Lung microvascular endothelial cell (primary cell): ENCODE measurements at regions not wholly inside any gene's neighbourhood (a gene's known extent, or its start where the extent isn't known, plus 50 kb on each side); places are given as distances from the start of the nearest gene placed in this dataset.
"Not testable (repeated sequence)": the region's sequence is repeated elsewhere in the genome, so short reads cannot be mapped to it uniquely, and the experiment has no call there.

ENCODE experiments used
- DNase-seq, 2 donors: peaks; one replicate each; pipeline versions ENCODE4 v3.0.0 to v3.0.0-alpha.2; 2010; ENCODE audit warnings: low read depth in 2 of 2

- DNase-seq = not testable (repeated sequence)
Observed at GRCh38 chr16:87124405-87124804, 192.8 kb downstream of the C16orf95 start.

GRCh38 chr16:87125206-87126155, 191.7 kb downstream of the C16orf95 start:
- DNase-seq = no peak

GRCh38 chr16:87126403-87127025, 190.7 kb downstream of the C16orf95 start:
- no peak for DNase-seq

GRCh38 chr16:87127061-87127765, 190.0 kb downstream of the C16orf95 start:
- DNase-seq = peak in 1 of 2 donors; percentile 72

- no peak for DNase-seq
Observed at GRCh38 chr16:87127766-87128147, 189.4 kb downstream of the C16orf95 start.

- peak; percentile 10 to 59 for DNase-seq
Observed at GRCh38 chr16:87129771-87130170, 187.4 kb downstream of the C16orf95 start.

DNA sequence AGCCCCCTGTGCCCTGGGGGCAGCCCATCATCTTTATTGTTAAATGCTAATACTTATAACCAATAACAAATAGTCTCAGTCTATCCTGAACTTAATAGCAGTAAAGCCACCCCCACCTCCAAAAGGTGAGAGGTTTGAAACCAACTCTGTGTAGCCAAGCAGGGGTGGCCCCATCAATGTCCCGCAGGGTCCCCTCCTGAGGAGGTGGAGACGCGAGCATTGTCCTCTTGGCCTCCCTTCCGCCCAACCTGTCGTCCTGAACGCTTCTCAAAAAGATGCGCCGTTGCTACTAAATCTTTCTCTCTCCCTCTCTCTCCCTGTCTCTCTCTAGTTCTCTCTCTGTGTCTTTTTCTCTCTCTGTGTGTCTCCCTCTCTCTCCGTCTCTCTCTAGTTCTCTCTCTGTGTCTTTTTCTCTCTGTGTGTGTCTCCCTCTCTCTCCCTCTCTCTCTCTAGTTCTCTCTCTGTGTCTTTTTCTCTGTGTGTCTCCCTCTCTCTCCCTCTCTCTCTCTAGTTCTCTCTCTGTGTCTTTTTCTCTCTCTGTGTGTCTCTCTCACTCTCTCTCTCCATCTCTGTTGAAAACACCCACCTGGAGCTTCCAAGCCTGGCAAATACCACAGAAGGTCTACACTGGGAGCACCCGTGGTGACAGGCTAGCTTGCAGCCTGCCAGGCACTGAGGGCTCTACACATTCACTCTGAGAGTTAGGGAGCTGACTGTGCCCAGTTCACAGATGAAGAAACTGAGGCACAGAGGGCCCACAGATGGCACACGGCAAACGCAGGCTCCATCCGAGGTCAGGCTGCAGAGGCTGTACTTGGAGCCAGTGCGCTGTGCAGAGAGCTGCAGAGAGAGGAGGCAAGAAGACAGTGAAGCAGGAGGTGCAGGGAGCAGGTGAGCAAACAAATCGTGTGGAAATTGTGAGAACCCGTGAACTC, 185.9 kb downstream of the C16orf95 start:
- DNase-seq = no peak

DNA sequence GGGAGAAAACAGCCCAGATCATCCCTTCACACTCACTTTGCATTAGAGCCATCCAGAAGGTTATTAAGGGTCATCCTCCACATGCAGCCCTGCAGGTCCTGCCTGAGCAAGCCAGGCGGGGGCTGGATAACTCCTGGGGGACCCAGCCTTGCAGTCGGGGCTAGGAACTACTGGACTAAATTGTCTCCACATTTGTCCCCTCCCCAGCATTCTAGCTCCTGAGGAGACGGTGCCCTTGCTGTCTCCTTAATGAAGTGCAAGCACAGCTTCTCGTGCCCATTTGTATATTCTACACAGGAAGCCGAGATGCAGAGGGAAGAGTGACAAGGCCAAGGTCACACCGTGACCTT, 185.2 kb downstream of the C16orf95 start:
- no peak for DNase-seq

DNA sequence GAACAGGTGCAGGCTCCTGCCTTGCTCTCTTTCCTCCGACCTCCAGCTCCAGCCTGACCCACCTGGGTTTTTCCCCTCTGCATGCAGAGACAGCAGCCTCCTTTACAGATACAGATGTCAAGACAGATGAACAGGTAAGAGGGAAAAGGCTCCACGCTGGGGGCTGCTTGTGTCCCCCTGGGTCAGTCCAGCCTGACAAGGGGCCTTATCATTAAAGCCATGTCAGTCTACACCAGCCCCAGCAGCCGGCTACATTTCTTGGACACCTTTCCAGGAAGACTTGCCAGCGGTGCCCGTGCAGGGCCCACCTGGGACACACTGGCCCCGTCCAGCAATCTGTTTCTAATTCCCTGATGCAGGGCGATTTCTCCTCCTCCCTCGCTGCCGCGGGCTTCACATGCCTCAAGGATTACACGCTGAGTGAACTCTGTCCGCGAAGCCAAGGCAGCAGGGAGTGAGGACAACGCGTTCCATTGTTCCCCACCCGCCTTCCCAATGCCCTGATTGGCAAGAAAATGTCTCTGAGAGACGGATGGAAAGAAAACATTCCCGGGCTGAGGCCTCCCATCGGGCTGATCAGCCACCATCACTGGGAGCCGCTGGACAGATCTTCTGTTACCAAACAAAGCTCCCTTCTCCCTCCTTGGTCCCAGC, 184.7 kb downstream of the C16orf95 start:
- no peak for DNase-seq

GRCh38 chr16:87133112-87133850, 183.9 kb downstream of the C16orf95 start:
- DNase-seq = no peak

GRCh38 chr16:87133966-87134627, 183.1 kb downstream of the C16orf95 start:
- DNase-seq = no peak

- DNase-seq = no peak
Observed at GRCh38 chr16:87134628-87134995, 182.6 kb downstream of the C16orf95 start.

DNA sequence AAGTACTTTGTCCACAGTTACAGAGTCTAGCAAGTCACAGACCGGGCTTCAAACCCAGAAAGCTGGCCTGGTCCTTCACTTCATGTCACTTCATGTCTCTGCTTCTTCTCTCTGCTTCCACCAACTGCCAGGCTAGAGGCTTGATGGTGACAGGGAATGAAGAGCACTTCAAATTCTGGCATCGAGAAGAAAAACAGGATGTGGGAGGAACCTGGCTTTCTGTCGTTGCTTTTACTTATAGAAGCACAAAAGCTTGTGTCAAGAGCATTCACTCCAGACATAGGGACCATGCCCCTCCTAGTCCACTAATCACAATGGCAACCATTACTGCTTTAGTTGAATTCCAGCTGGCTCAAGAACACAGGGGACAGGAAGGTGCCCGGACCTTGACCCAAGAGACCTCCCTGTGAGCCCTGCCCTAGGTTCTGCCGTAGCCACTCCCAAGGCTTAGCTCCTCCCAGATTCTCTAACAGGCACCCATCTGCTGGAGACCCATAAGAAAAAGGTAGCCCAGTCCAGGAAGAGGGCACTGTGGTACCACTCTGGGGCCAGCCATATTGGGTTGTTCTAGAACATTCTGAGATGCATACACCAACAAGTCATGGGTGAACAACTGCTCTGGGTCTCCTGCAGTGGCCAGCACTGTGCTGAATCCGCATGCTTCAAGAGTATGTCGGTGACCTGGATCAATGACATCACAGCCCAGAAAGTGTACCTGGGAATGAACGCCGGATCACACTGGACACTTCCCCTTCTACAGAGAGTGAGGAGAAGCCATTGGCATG, 181.8 kb downstream of the C16orf95 start:
- DNase-seq = peak in 1 of 2 donors; percentile 23

- DNase-seq = no peak
Observed at GRCh38 chr16:87138316-87138715, 178.9 kb downstream of the C16orf95 start.

- no peak for DNase-seq
Observed at GRCh38 chr16:87138738-87139267, 178.4 kb downstream of the C16orf95 start.

- DNase-seq = no peak
Observed at GRCh38 chr16:87140211-87141200, 176.7 kb downstream of the C16orf95 start.

DNA sequence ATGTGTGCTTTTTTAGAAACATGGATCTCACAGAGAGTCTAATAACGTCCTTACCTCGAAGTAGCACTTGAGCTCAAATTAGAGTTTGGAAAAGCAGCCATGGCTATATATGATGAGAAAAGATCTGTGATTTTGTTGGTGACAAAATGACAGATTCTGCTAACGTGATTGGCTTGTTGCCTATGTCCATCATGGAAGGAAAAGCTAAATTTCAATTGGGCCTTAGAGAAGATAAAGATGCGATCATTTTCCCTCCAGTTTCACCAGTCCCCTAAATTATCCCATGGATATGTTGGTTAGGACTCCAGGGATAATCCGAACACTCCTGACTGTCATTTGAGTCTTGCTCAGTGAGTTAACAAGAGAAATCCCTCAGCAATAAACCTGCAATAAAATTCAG, 175.8 kb downstream of the C16orf95 start:
- no peak for DNase-seq
